HCT116 (cell line): ENCODE measurements at regions not wholly inside any gene's neighbourhood (a gene's known extent, or its start where the extent isn't known, plus 50 kb on each side); places are given as distances from the start of the nearest gene placed in this dataset.

Experiments
- ATAC-seq: fragments of 200-7000 bp; cut with Tn5 transposase; 2 replicates; pipeline ENCODE4 v1.9.1; 2020; ENCODE audit warnings: mild to moderate bottlenecking, moderate library complexity
- BruUV-seq: library from RNA; stranded (reverse); fragments of 400-500 nt; replicated peaks from 2 replicates; lab custom pipeline; 2021; lab: Mats Ljungman, UMichigan
- CTCF ChIA-PET: fragments of 300-600 bp; sonication (Branson Sonifier 250); formaldehyde crosslinking; loops from one replicate; lab custom pipeline; 2021; ENCODE audit warnings: antibody characterized with exemption; lab: Charles Lee
- POLR2A ChIA-PET: fragments of 300-600, 350-600 bp; sonication (Branson Sonifier 250); formaldehyde crosslinking; loops from one replicate; lab custom pipeline; 2021; ENCODE audit warnings: antibody characterized with exemption; lab: Charles Lee
- RAD21 ChIA-PET, 2 experiments: fragments of 300-600 bp; sonication (Branson Sonifier 250); formaldehyde crosslinking; loops; one replicate each; lab custom pipeline; 2023; ENCODE audit warnings: low total read pairs in 2 of 2; ENCODE audit not compliant: uncharacterized antibody in 2 of 2, unreplicated experiment in 2 of 2, low non-redundant PET in 1 of 2; lab: Charles Lee
- DNase-seq: peaks from one replicate; pipeline ENCODE4 v3.0.0-alpha.2; 2010; ENCODE audit warnings: low read depth, low spot score
- H2AFZ ChIP-seq: fragments of 200-600 bp; shearing (Covaris generic), sonication (generic); 2 replicates; pipeline ENCODE4 v1.6.1; 2017; ENCODE audit warnings: low read depth, mixed run types, mixed read lengths, antibody characterized with exemption, low read length; ENCODE audit not compliant: poor library complexity, severe bottlenecking
- H3K27ac ChIP-seq: 2 replicates; pipeline ENCODE4 v1.5.1; 2012; ENCODE audit warnings: low read depth, low read length
- H3K27me3 ChIP-seq: fragments of 200-600 bp; sonication (generic); 2 replicates; pipeline ENCODE4 v1.6.1; 2016; ENCODE audit warnings: mixed run types, low read length, mixed read lengths; ENCODE audit not compliant: insufficient read depth
- H3K36me3 ChIP-seq, 2 experiments: fragments of 200-500 bp in 1 of 2; fragments of 200-600 bp in 1 of 2; sonication (Bioruptor generic) in 1 of 2; sonication (generic) in 1 of 2; 2 replicates each; pipeline versions ENCODE4 v1.5.1 to v1.6.1; 2014 to 2016; ENCODE audit warnings: low read length in 2 of 2, inconsistent platforms in 1 of 2, mixed read lengths in 1 of 2, mixed run types in 1 of 2; ENCODE audit not compliant: insufficient read depth in 2 of 2, control insufficient read depth in 1 of 2
- H3K4me1 ChIP-seq, 2 experiments: fragments of 200-600 bp in 1 of 2; sonication (generic) in 1 of 2; 2 replicates each; pipeline versions ENCODE4 v1.5.1 to v1.6.1; 2012 to 2017; ENCODE audit warnings: low read length in 2 of 2, inconsistent platforms in 1 of 2, mild to moderate bottlenecking in 1 of 2, mixed read lengths in 1 of 2, mixed run types in 1 of 2, moderate library complexity in 1 of 2; ENCODE audit not compliant: insufficient read depth in 2 of 2, control insufficient read depth in 1 of 2
- H3K4me2 ChIP-seq: fragments of 200-600 bp; sonication (generic); 2 replicates; pipeline ENCODE4 v1.6.1; 2017; ENCODE audit warnings: mixed run types, low read length, mixed read lengths
- H3K4me3 ChIP-seq, 2 experiments: fragments of 200-600 bp in 1 of 2; sonication (generic) in 1 of 2; replicated peaks in 1 of 2; 2 replicates each; pipeline ENCODE4 v1.5.1; 2011 to 2016; ENCODE audit warnings: low read length in 2 of 2, control low read depth in 1 of 2, low read depth in 1 of 2, mild to moderate bottlenecking in 1 of 2, mixed read lengths in 1 of 2, mixed run types in 1 of 2
- H3K79me2 ChIP-seq: fragments of 200-600 bp; sonication (generic); 2 replicates; pipeline ENCODE4 v1.6.1; 2017; ENCODE audit warnings: mild to moderate bottlenecking, mixed run types, low read length, moderate library complexity, mixed read lengths; ENCODE audit not compliant: insufficient read depth
- H3K9ac ChIP-seq: fragments of 200-600 bp; sonication (generic); 2 replicates; pipeline ENCODE4 v1.6.1; 2016; ENCODE audit warnings: low read length, mixed read lengths
- H3K9me2 ChIP-seq: fragments of 200-600 bp; sonication (generic), shearing (Covaris generic); 2 replicates; pipeline ENCODE4 v1.6.1; 2017; ENCODE audit warnings: mixed run types, mild to moderate bottlenecking, moderate library complexity; ENCODE audit not compliant: insufficient read depth
- H3K9me3 ChIP-seq, 2 experiments: fragments of 200-500 bp in 1 of 2; fragments of 200-600 bp in 1 of 2; sonication (Bioruptor generic) in 1 of 2; sonication (generic) in 1 of 2; 2 replicates each; pipeline ENCODE4 v1.6.1; 2014 to 2017; ENCODE audit warnings: low read length in 2 of 2, mixed read lengths in 2 of 2, inconsistent platforms in 1 of 2, low read depth in 1 of 2, mild to moderate bottlenecking in 1 of 2, mixed run types in 1 of 2, moderate library complexity in 1 of 2; ENCODE audit not compliant: control insufficient read depth in 1 of 2, insufficient read depth in 1 of 2
- H4K20me1 ChIP-seq: fragments of 200-600 bp; sonication (generic), shearing (Covaris generic); 2 replicates; pipeline ENCODE4 v1.6.1; 2017; ENCODE audit warnings: mixed run types, mild to moderate bottlenecking, moderate library complexity; ENCODE audit not compliant: insufficient read depth
- EGR1 ChIP-seq: IDR thresholded peaks from 2 replicates; pipeline ENCODE4 v1.6.1; 2012; ENCODE audit warnings: low read depth
- EZH2 ChIP-seq: fragments of 200-600 bp; sonication (generic); IDR thresholded peaks from 2 replicates; pipeline ENCODE4 v1.6.1; 2017; ENCODE audit warnings: antibody characterized with exemption, mixed run types
- EZH2phosphoT487 ChIP-seq: fragments of 200-600 bp; IDR thresholded peaks from 2 replicates; pipeline ENCODE4 v1.6.1; 2018; ENCODE audit warnings: antibody characterized with exemption, borderline replicate concordance
- POLR2A ChIP-seq: IDR thresholded peaks from 2 replicates; pipeline ENCODE4 v1.7.0; 2011; ENCODE audit warnings: borderline replicate concordance; ENCODE audit not compliant: insufficient read depth, insufficient read length; ENCODE audit errors: extremely low read depth
- POLR2AphosphoS5 ChIP-seq: IDR thresholded peaks from 2 replicates; pipeline ENCODE4 v1.6.1; 2011; ENCODE audit warnings: mild to moderate bottlenecking, low read depth, low read length, moderate library complexity
- SIN3A ChIP-seq: IDR thresholded peaks from 2 replicates; pipeline ENCODE4 v1.6.1; 2012; ENCODE audit warnings: low read depth
- SP1 ChIP-seq: IDR thresholded peaks from 2 replicates; pipeline ENCODE4 v1.6.1; 2012; ENCODE audit warnings: low read depth
- TCF7L2 ChIP-seq: IDR thresholded peaks from 2 replicates; pipeline ENCODE4 v1.7.0; 2011; ENCODE audit warnings: borderline replicate concordance, inconsistent platforms; ENCODE audit not compliant: insufficient read depth, insufficient read length; ENCODE audit errors: extremely low read depth
- ZBTB33 ChIP-seq: IDR thresholded peaks from 2 replicates; pipeline ENCODE4 v1.6.1; 2011; ENCODE audit warnings: mild to moderate bottlenecking, low read length, moderate library complexity; ENCODE audit not compliant: insufficient replicate concordance; ENCODE audit errors: extremely low read depth
- intact Hi-C: fragments of 100-400 bp; cut with micrococcal nuclease; formaldehyde crosslinking; loops from 2 replicates; pipeline ENCODE4 v1.10.0; 2022
- TF ChIP-seq, protein P1 (sequence below): IDR thresholded peaks from 2 replicates; pipeline ENCODE4 v1.6.1; 2012; ENCODE audit warnings: low read depth

- no peaks in the 10 kb centered on the region for H3K79me2 ChIP-seq
- no peak overlapping the region for H2AFZ ChIP-seq
- ChIA-PET CTCF (no interaction called here), POLR2A (no interaction called here), RAD21 (no interaction called here)
- no peaks in the 10 kb centered on the region for H3K36me3 ChIP-seq
- H3K27me3 ChIP-seq: no peaks in the 10 kb centered on the region
- DNase-seq: no peak
- no peaks in the 10 kb centered on the region for H4K20me1 ChIP-seq
- no peak for ATAC-seq
- no TSS peak for BruUV-seq
- no peak overlapping the region for H3K27ac ChIP-seq
- TF ChIP-seq EZH2: no peak
- TF ChIP-seq ZBTB33: no peak
- TF ChIP-seq, protein P1, sequence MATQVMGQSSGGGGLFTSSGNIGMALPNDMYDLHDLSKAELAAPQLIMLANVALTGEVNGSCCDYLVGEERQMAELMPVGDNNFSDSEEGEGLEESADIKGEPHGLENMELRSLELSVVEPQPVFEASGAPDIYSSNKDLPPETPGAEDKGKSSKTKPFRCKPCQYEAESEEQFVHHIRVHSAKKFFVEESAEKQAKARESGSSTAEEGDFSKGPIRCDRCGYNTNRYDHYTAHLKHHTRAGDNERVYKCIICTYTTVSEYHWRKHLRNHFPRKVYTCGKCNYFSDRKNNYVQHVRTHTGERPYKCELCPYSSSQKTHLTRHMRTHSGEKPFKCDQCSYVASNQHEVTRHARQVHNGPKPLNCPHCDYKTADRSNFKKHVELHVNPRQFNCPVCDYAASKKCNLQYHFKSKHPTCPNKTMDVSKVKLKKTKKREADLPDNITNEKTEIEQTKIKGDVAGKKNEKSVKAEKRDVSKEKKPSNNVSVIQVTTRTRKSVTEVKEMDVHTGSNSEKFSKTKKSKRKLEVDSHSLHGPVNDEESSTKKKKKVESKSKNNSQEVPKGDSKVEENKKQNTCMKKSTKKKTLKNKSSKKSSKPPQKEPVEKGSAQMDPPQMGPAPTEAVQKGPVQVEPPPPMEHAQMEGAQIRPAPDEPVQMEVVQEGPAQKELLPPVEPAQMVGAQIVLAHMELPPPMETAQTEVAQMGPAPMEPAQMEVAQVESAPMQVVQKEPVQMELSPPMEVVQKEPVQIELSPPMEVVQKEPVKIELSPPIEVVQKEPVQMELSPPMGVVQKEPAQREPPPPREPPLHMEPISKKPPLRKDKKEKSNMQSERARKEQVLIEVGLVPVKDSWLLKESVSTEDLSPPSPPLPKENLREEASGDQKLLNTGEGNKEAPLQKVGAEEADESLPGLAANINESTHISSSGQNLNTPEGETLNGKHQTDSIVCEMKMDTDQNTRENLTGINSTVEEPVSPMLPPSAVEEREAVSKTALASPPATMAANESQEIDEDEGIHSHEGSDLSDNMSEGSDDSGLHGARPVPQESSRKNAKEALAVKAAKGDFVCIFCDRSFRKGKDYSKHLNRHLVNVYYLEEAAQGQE: no peak
- TF ChIP-seq POLR2A: no peak
- TF ChIP-seq EGR1: no peak
- TF ChIP-seq SP1: no peak
- TF ChIP-seq TCF7L2: no peak
- TF ChIP-seq EZH2phosphoT487: no peak
- no peak for TF ChIP-seq POLR2AphosphoS5
- TF ChIP-seq SIN3A: no peak
- H3K9me2 ChIP-seq: no peaks in the 10 kb centered on the region
- H3K4me2 ChIP-seq: no peak overlapping the region
- H3K9me3 ChIP-seq: peaks cover 14 to 20% of the 10 kb centered on the region in 2 experiments; a peak in 3 of 4 replicates
- intact Hi-C loops: no loop called here
- H3K4me3 ChIP-seq: no peak overlapping the region
- H3K4me1 ChIP-seq: no peaks in the 10 kb centered on the region
- no peak overlapping the region for H3K9ac ChIP-seq
These were observed 109.2 kb upstream of the NANOGP8 start for GRCh38 chr15:35194296-35194695.
